ENCODE measurements at regions not wholly inside any gene's neighbourhood (a gene's known extent, or its start where the extent isn't known, plus 50 kb on each side); places are given as distances from the start of the nearest gene placed in this dataset.

- TF ChIP-seq ZNF70 (CRISPR knock-in tag; IDR thresholded peaks at IDR 0.05) (no peak), ZNF8 (CRISPR knock-in tag; IDR thresholded peaks at IDR 0.05) (no peak), ZFP3 (CRISPR knock-in tag; IDR thresholded peaks at IDR 0.05) (no peak), PATZ1 (CRISPR knock-in tag; IDR thresholded peaks at IDR 0.05; ENCODE audit: borderline replicate concordance) (no peak), POU6F1 (CRISPR knock-in tag; IDR thresholded peaks at IDR 0.05; ENCODE audit: borderline replicate concordance, low read depth) (no peak), CREB5 (CRISPR knock-in tag; IDR thresholded peaks at IDR 0.05; ENCODE audit: low read depth) (no peak), ZC3H10 (CRISPR knock-in tag; IDR thresholded peaks at IDR 0.05) (no peak), SNAI2 (CRISPR knock-in tag; IDR thresholded peaks at IDR 0.05) (no peak), GLIS3 (CRISPR knock-in tag; IDR thresholded peaks at IDR 0.05) (no peak)
Measured at GRCh38 chr9:86892576-86892975, 54.7 kb downstream of the GAS1 start.
